ENCODE measurements at regions not wholly inside any gene's neighbourhood (a gene's known extent, or its start where the extent isn't known, plus 50 kb on each side); places are given as distances from the start of the nearest gene placed in this dataset.

- Histone ChIP-seq H4K20me1 (ENCODE audit: control insufficient read depth, insufficient read depth, low read length, poor library complexity, severe bottlenecking) (no peaks in the 10 kb centered on the region), H3K4me2 (replicated peaks; ENCODE audit: low read depth, low read length, poor library complexity, severe bottlenecking) (no peak overlapping the region), H3K36me3 (replicated peaks in 1 of 2; ENCODE audit: control extremely low read depth in 1 of 2, control insufficient read depth in 1 of 2, extremely low read depth in 1 of 2, insufficient read depth in 2 of 2, low read length in 1 of 2) (no peaks in the 10 kb centered on the region), H2AFZ (ENCODE audit: insufficient read depth, low read depth, low read length, poor library complexity, severe bottlenecking) (no peak overlapping the region), H3K9me3 (ENCODE audit: control extremely low read depth in 1 of 3, control insufficient read depth in 2 of 3, insufficient read depth in 1 of 3, low read length in 2 of 3) (peaks cover 0 to 4% (median 1%) of the 10 kb centered on the region in 3 donors), H3K9ac (ENCODE audit: low read length) (no peak overlapping the region), H3K27ac (ENCODE audit: low read length in 2 of 2) (no peak overlapping the region), H3K27me3 (replicated peaks in 1 of 4; ENCODE audit: control extremely low read depth in 1 of 4, control insufficient read depth in 3 of 4, insufficient read depth in 4 of 4, low read length in 3 of 4) (no peaks in the 10 kb centered on the region), H3K4me1 (ENCODE audit: control insufficient read depth in 2 of 2, insufficient read depth in 2 of 2, low read length in 2 of 2) (no peaks in the 10 kb centered on the region), H3K79me2 (ENCODE audit: control insufficient read depth, insufficient read depth, low read length) (no peaks in the 10 kb centered on the region), H3K4me3 (ENCODE audit: control extremely low read depth in 1 of 5, extremely low read depth in 1 of 5, insufficient read depth in 1 of 5, low read depth in 2 of 5, low read length in 4 of 5) (no peak overlapping the region)
- TF ChIP-seq, protein P1, sequence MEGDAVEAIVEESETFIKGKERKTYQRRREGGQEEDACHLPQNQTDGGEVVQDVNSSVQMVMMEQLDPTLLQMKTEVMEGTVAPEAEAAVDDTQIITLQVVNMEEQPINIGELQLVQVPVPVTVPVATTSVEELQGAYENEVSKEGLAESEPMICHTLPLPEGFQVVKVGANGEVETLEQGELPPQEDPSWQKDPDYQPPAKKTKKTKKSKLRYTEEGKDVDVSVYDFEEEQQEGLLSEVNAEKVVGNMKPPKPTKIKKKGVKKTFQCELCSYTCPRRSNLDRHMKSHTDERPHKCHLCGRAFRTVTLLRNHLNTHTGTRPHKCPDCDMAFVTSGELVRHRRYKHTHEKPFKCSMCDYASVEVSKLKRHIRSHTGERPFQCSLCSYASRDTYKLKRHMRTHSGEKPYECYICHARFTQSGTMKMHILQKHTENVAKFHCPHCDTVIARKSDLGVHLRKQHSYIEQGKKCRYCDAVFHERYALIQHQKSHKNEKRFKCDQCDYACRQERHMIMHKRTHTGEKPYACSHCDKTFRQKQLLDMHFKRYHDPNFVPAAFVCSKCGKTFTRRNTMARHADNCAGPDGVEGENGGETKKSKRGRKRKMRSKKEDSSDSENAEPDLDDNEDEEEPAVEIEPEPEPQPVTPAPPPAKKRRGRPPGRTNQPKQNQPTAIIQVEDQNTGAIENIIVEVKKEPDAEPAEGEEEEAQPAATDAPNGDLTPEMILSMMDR (IDR thresholded peaks at IDR 0.05) = no peak
- no peak for TF ChIP-seq EZH2 (IDR thresholded peaks at IDR 0.05; ENCODE audit: borderline replicate concordance, insufficient read depth, low read depth, low read length, poor library complexity, severe bottlenecking)
- Mint-ChIP-seq H3K9me3 (ENCODE audit: insufficient read depth) (peaks cover 5% of the 10 kb centered on the region), H3K27ac (no peak overlapping the region), H3K4me3 (no peak overlapping the region), H3K27me3 (no peaks in the 10 kb centered on the region), H3K4me1 (no peaks in the 10 kb centered on the region)
- ATAC-seq (ENCODE audit: low read depth) (no peak), DNase-seq (no peak)
- intact Hi-C loops (cut with micrococcal nuclease) = no loop called here
- no CpG with 5 or more reads among the region's 1 CpG for WGBS (ENCODE audit: insufficient coverage)
- CTCF ChIA-PET = no interaction called here
- POLR2A ChIA-PET = no interaction called here
These were observed 213.8 kb downstream of the SI start for GRCh38 chr3:164864454-164864853.

- H3K4me2 ChIP-seq (replicated peaks; ENCODE audit: low read depth, low read length, poor library complexity, severe bottlenecking) = no peak overlapping the region
- H3K4me1 ChIP-seq (ENCODE audit: control insufficient read depth in 2 of 2, insufficient read depth in 2 of 2, low read length in 2 of 2) = no peaks in the 10 kb centered on the region
- DNase-seq = no peak
These were observed 225.4 kb downstream of the SI start for GRCh38 chr3:164852866-164853265.

More at GRCh38 chr3:164852866-164853265, 225.4 kb downstream of the SI start:
- CTCF ChIA-PET = no interaction called here
- Histone ChIP-seq H3K27me3 (replicated peaks in 1 of 4; ENCODE audit: control extremely low read depth in 1 of 4, control insufficient read depth in 3 of 4, insufficient read depth in 4 of 4, low read length in 3 of 4) (no peaks in the 10 kb centered on the region), H3K9me3 (ENCODE audit: control extremely low read depth in 1 of 3, control insufficient read depth in 2 of 3, insufficient read depth in 1 of 3, low read length in 2 of 3) (no peaks in the 10 kb centered on the region), H3K4me3 (ENCODE audit: control extremely low read depth in 1 of 5, extremely low read depth in 1 of 5, insufficient read depth in 1 of 5, low read depth in 2 of 5, low read length in 4 of 5) (no peak overlapping the region), H3K79me2 (ENCODE audit: control insufficient read depth, insufficient read depth, low read length) (no peaks in the 10 kb centered on the region), H3K27ac (ENCODE audit: low read length in 2 of 2) (no peak overlapping the region), H4K20me1 (ENCODE audit: control insufficient read depth, insufficient read depth, low read length, poor library complexity, severe bottlenecking) (no peaks in the 10 kb centered on the region), H3K36me3 (replicated peaks in 1 of 2; ENCODE audit: control extremely low read depth in 1 of 2, control insufficient read depth in 1 of 2, extremely low read depth in 1 of 2, insufficient read depth in 2 of 2, low read length in 1 of 2) (no peaks in the 10 kb centered on the region), H2AFZ (ENCODE audit: insufficient read depth, low read depth, low read length, poor library complexity, severe bottlenecking) (no peak overlapping the region), H3K9ac (ENCODE audit: low read length) (no peak overlapping the region)
- no peak overlapping the region for H3K27ac Mint-ChIP-seq
- TF ChIP-seq, protein P1 (IDR thresholded peaks at IDR 0.05) = no peak
- TF ChIP-seq EZH2 (IDR thresholded peaks at IDR 0.05; ENCODE audit: borderline replicate concordance, insufficient read depth, low read depth, low read length, poor library complexity, severe bottlenecking) = no peak
- no peak for ATAC-seq (ENCODE audit: low read depth)
- no peaks in the 10 kb centered on the region for H3K9me3 Mint-ChIP-seq (ENCODE audit: insufficient read depth)
- intact Hi-C loops (cut with micrococcal nuclease) = no loop called here
- H3K4me1 Mint-ChIP-seq = no peaks in the 10 kb centered on the region
- POLR2A ChIA-PET = no interaction called here
- WGBS (ENCODE audit: insufficient coverage) = no CpG with 5 or more reads among the region's 1 CpG
- no peak overlapping the region for H3K4me3 Mint-ChIP-seq
- H3K27me3 Mint-ChIP-seq = no peaks in the 10 kb centered on the region

Data from B cell (primary cell).